DND-41 (cell line): ENCODE measurements at regions not wholly inside any gene's neighbourhood (a gene's known extent, or its start where the extent isn't known, plus 50 kb on each side); places are given as distances from the start of the nearest gene placed in this dataset.
"Not testable (repeated sequence)": the region's sequence is repeated elsewhere in the genome, so short reads cannot be mapped to it uniquely, and the experiment has no call there.

Experiments
- ATAC-seq: fragments of 200-7000 bp; cut with Tn5 transposase; 3 replicates; pipeline ENCODE4 v1.9.1; 2021; ENCODE audit warnings: low read depth; ENCODE audit not compliant: insufficient read depth
- DNase-seq: peaks from one replicate; pipeline ENCODE4 v3.0.0-alpha.2; 2020
- H2AFZ ChIP-seq: 2 replicates; pipeline ENCODE4 v1.6.0; 2012; ENCODE audit warnings: low read depth, low read length
- H3K27ac ChIP-seq: 2 replicates; pipeline ENCODE4 v1.5.1; 2012; ENCODE audit warnings: low read length, inconsistent platforms
- H3K27me3 ChIP-seq: fragments of 200-600 bp; sonication (generic); 2 replicates; pipeline ENCODE4 v1.6.0; 2012; ENCODE audit warnings: low read length, mild to moderate bottlenecking, inconsistent platforms; ENCODE audit not compliant: insufficient read depth, poor library complexity
- H3K36me3 ChIP-seq: 2 replicates; pipeline ENCODE4 v1.5.1; 2012; ENCODE audit warnings: low read length, inconsistent platforms; ENCODE audit not compliant: insufficient read depth
- H3K4me1 ChIP-seq: 2 replicates; pipeline ENCODE4 v1.5.1; 2012; ENCODE audit warnings: mild to moderate bottlenecking, low read length; ENCODE audit not compliant: insufficient read depth
- H3K4me2 ChIP-seq: 2 replicates; pipeline ENCODE4 v1.6.0; 2012; ENCODE audit warnings: mild to moderate bottlenecking, moderate library complexity, low read length, inconsistent platforms; ENCODE audit not compliant: insufficient read depth
- H3K4me3 ChIP-seq, 2 experiments: fragments of 200-600 bp in 1 of 2; shearing (Covaris generic) in 1 of 2; 2 replicates each; pipeline ENCODE4 v1.5.1; 2012 to 2016; ENCODE audit warnings: inconsistent platforms in 2 of 2, low read length in 2 of 2, mild to moderate bottlenecking in 2 of 2, low read depth in 1 of 2, moderate library complexity in 1 of 2
- H3K79me2 ChIP-seq: 2 replicates; pipeline ENCODE4 v1.6.0; 2012; ENCODE audit warnings: low read length, inconsistent platforms; ENCODE audit not compliant: insufficient read depth
- H3K9ac ChIP-seq: 2 replicates; pipeline ENCODE4 v1.6.0; 2012; ENCODE audit warnings: low read depth, mild to moderate bottlenecking, inconsistent platforms, low read length, moderate library complexity
- H3K9me3 ChIP-seq: 2 replicates; pipeline ENCODE4 v1.5.1; 2012; ENCODE audit warnings: low read length, moderate library complexity, mild to moderate bottlenecking, inconsistent platforms; ENCODE audit not compliant: insufficient read depth, severe bottlenecking
- H4K20me1 ChIP-seq: 2 replicates; pipeline ENCODE4 v1.6.0; 2012; ENCODE audit warnings: low read length; ENCODE audit not compliant: insufficient read depth
- EZH2 ChIP-seq: IDR thresholded peaks from 3 replicates; pipeline ENCODE4 v1.6.1; 2012; ENCODE audit warnings: borderline replicate concordance, low read depth, mild to moderate bottlenecking, moderate library complexity, low read length, inconsistent platforms; ENCODE audit not compliant: severe bottlenecking
- TF ChIP-seq, protein P1 (sequence below): IDR thresholded peaks from 2 replicates; pipeline ENCODE4 v1.5.1; 2012; ENCODE audit warnings: borderline replicate concordance, low read length, moderate library complexity, mild to moderate bottlenecking; ENCODE audit not compliant: poor library complexity, severe bottlenecking; ENCODE audit errors: extremely low read depth

DNA sequence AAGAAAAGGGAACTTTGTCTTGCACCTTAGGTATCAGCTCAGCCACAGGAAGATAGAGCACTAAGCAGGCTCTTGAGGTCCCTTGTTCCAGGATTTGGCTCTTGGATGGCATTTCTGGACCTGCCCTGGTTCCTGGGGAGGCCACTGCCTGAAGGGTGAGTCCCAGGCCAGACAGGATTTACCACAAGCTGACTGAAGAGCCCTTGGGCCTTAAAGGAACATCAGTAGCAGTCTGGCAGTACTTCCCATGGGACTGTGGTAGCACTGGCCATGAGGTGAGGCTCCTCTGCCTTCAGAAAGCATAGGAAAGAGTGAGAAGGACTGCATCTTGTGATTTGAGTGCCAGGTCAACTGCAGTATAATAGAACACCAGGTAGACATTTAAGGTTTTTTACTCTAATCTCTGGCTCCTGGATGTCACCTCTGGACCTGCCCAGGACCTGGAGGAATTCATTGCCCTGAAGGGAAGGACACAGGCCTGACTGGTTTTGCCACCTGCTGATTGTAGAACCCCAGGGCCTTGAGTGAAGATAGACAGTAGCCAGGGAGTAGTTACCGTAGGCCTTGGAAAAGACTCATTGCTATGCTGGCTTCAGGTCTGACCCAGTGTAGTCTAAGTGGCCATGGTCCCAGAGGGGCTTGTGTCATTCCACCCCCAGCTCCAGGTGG is 154.4 kb upstream of the CREB1 start:
- DNase-seq = no peak
- H3K4me3 ChIP-seq = no peak overlapping the region
- H3K27ac ChIP-seq = no peak overlapping the region
- H3K4me2 ChIP-seq = no peak overlapping the region
- no peak overlapping the region for H3K9ac ChIP-seq
- no peak overlapping the region for H2AFZ ChIP-seq
- H3K27me3 ChIP-seq = peaks cover 4% of the 10 kb centered on the region
- H3K36me3 ChIP-seq = no peaks in the 10 kb centered on the region
- no peaks in the 10 kb centered on the region for H3K79me2 ChIP-seq
- H4K20me1 ChIP-seq = no peaks in the 10 kb centered on the region
- no peak for TF ChIP-seq EZH2
- TF ChIP-seq, protein P1, sequence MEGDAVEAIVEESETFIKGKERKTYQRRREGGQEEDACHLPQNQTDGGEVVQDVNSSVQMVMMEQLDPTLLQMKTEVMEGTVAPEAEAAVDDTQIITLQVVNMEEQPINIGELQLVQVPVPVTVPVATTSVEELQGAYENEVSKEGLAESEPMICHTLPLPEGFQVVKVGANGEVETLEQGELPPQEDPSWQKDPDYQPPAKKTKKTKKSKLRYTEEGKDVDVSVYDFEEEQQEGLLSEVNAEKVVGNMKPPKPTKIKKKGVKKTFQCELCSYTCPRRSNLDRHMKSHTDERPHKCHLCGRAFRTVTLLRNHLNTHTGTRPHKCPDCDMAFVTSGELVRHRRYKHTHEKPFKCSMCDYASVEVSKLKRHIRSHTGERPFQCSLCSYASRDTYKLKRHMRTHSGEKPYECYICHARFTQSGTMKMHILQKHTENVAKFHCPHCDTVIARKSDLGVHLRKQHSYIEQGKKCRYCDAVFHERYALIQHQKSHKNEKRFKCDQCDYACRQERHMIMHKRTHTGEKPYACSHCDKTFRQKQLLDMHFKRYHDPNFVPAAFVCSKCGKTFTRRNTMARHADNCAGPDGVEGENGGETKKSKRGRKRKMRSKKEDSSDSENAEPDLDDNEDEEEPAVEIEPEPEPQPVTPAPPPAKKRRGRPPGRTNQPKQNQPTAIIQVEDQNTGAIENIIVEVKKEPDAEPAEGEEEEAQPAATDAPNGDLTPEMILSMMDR = no peak
- no peaks in the 10 kb centered on the region for H3K9me3 ChIP-seq
- no peak for ATAC-seq
- H3K4me1 ChIP-seq = no peaks in the 10 kb centered on the region

DNA sequence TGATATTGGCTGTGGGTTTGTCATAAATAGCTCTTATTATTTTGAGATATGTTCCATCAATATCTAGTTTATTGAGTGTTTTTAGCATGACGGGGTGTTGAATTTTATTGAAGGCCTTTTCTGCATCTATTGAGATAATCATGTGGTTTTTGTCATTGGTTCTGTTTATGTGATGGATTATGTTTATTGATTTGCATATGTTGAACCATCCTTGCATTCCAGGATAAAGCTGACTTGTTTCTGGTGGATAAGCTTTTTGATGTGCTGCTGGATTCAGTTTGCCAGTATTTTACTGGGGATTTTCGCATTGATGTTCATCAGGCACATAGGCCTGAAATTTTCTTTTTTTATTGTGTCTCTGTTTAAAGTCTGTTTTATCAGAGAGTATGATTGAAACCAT is 151.1 kb upstream of the CREB1 start:
- H4K20me1 ChIP-seq, H3K27me3 ChIP-seq, H2AFZ ChIP-seq, H3K9me3 ChIP-seq, H3K4me2 ChIP-seq, ATAC-seq, DNase-seq, H3K27ac ChIP-seq, H3K4me3 ChIP-seq, H3K36me3 ChIP-seq, H3K79me2 ChIP-seq, H3K9ac ChIP-seq, H3K4me1 ChIP-seq: not testable (repeated sequence)

DNA sequence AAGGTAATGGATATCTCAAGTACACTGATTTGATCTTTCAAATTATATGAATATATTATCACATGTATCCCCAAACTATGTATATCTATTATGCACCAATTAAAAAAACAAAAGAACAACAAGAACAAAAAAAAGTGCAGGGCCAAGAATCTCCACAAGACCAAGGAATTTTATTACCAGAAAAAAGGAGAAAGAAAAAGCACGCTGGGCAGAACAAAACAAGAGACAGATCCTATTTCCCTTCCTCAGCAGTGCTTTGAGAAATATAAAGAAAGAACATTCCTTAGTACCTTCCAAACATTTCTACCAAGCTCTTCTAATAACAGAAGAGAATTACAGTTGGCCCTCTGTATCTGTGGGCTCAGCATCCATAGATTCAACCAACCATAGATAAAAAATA is 144.7 kb upstream of the CREB1 start:
- H2AFZ ChIP-seq = no peak overlapping the region
- H3K27ac ChIP-seq = no peak overlapping the region
- H4K20me1 ChIP-seq = no peaks in the 10 kb centered on the region
- no peaks in the 10 kb centered on the region for H3K79me2 ChIP-seq
- no peak for ATAC-seq
- no peak overlapping the region for H3K9ac ChIP-seq
- H3K4me3 ChIP-seq = no peak overlapping the region
- no peaks in the 10 kb centered on the region for H3K36me3 ChIP-seq
- H3K27me3 ChIP-seq = no peaks in the 10 kb centered on the region
- peaks cover 2% of the 10 kb centered on the region for H3K9me3 ChIP-seq
- DNase-seq = no peak
- H3K4me1 ChIP-seq = no peaks in the 10 kb centered on the region
- TF ChIP-seq, protein P1 = no peak
- TF ChIP-seq EZH2 = no peak
- H3K4me2 ChIP-seq = no peak overlapping the region

DNA sequence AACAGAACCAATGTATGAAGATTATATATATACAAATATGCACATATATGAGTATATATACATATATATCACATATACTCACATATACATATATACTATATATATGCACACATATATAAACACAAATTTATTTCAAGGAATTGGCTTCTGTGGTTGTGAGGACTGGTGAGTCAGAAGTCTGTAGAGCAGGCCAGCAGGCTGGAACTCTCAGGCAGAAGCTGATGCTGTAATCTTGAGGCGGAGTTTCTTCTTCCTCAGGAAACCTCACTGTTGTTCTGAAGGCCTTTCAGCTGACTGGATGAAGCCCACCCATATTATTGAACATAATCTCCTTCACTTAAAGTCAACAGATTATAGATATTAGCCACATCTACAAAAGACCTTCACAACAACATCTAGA is 143.9 kb upstream of the CREB1 start:
- Histone ChIP-seq H3K27me3 (no peaks in the 10 kb centered on the region), H4K20me1 (no peaks in the 10 kb centered on the region; the same call in 1 of the 2 replicates), H2AFZ (no peak overlapping the region), H3K9me3 (peaks cover 2% of the 10 kb centered on the region), H3K4me1 (no peaks in the 10 kb centered on the region), H3K27ac (no peak overlapping the region), H3K4me3 (no peak overlapping the region), H3K9ac (no peak overlapping the region), H3K4me2 (no peak overlapping the region), H3K79me2 (no peaks in the 10 kb centered on the region), H3K36me3 (no peaks in the 10 kb centered on the region)
- TF ChIP-seq, protein P1 = no peak
- TF ChIP-seq EZH2 = no peak
- ATAC-seq (no peak), DNase-seq (no peak)
